NCI-H345 treated with DMSO at 0.1 percent for 48 hours (cell line): ENCODE measurements at regions not wholly inside any gene's neighbourhood (a gene's known extent, or its start where the extent isn't known, plus 50 kb on each side); places are given as distances from the start of the nearest gene placed in this dataset.

ENCODE experiments used
- DNase-seq: peaks from one replicate; lab custom pipeline; 2025; ENCODE audit not compliant: unreplicated experiment; lab: John Stamatoyannopoulos, UW

DNA sequence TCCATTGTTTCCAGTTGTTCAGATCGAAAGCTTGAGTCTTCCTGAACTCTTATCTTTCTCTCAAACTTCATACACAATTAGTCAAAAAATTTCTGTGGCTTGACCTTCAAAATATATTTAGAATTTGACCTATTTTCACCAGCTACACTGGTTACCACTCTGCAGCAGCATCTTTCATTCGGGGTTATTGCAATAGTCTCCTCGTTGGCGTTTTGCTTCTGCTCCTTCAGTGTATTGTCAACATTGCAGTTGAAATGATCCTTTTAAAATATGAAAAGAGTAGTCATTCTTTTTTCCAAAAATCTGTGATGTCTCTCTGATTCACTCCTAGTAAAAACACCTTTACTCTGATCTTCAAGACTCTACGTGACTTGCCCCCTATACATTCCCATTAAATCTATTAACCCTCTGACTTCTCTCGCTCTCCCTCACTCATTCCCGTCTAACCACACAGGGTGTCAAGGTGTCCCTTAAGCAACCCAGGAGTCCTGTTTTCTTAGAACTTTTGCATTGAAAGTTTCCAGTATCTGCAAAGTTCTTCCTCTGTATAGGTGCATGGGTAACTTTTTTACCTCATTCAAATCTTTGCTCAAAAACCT, 480.2 kb upstream of the B3GALT2 start:
- DNase-seq: no peak

DNA sequence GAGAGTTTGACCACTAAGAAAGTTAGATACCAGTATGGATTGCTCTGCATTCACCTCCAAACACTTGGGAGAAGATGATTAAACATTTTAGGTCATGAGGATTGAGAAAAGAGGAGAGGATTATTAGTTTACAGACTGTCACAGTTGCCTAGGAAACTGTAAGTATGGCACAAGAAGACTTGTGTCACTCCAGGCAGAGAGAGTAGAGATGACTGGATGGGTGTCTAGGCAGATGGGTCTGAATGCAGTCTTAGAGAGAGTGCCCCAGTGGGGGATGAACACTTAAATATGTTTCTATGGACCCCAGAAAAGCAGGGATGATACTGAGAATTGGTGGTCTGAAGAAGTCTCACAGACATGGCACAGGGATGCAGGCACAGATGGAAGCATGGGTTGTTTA, 477.6 kb upstream of the B3GALT2 start:
- no peak for DNase-seq

GRCh38 chr1:193662030-193662429, 475.6 kb upstream of the B3GALT2 start:
- no peak for DNase-seq

DNA sequence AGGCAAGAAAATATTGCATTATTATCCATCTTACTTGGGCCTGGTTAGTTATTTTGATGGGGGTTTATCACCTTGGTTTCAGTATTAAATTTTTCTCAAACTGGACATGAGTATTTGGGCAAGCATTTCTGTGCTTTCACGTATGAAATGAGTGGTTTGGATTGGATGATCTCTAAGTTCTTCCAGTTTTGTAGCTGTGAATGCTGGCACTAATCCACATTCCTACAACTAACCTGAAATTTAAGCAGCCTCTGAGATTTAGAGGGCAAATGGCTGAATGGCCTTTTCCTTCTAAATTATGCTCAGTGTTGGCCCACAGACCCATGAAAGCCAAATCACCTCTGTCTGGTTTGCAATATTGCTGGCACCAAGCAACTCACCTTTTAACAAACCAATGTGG, 475.0 kb upstream of the B3GALT2 start:
- DNase-seq: no peak

GRCh38 chr1:193660428-193660827, 474.0 kb upstream of the B3GALT2 start:
- no peak for DNase-seq

GRCh38 chr1:193658691-193659090, 472.3 kb upstream of the B3GALT2 start:
- DNase-seq: no peak

DNA sequence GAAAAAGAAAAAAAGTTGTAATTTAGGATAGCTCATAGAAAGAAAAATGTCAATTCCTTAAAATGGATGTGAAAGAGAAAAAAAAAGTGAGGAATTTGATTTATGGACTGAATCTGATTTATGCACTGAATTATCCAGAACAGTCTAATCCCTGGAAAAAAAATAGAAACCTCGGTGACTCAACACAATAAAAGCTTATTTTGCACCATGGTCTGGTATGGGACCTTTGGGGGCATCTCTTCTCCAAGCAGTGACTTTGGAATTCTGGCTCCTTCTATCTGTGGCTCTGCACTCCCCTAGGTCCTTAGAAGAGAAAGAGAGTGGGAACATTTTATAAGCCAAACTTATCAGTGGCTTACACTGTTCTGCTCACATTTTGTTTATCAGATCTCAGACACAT, 471.7 kb upstream of the B3GALT2 start:
- DNase-seq: no peak

- DNase-seq: no peak
Observed at GRCh38 chr1:193657552-193657951, 471.1 kb upstream of the B3GALT2 start.

DNA sequence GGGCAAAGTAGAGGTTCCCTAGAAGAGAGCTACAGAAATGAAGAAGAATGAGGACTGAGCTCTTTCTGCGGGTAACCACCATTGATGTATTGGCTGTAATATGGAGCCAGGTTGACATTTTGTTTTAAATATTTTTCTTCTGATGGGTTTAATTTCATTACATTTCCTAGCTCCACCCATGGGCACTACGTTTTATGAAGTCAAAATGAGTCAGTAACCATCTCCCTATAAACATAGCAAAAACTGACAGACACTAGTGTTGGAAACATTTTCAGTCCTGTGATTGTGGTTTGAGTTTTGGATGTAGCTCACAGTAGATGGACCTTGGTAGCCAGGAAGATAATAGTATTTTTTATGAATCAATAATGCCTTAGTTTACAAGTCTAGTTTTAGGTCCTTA, 470.4 kb upstream of the B3GALT2 start:
- no peak for DNase-seq

DNA sequence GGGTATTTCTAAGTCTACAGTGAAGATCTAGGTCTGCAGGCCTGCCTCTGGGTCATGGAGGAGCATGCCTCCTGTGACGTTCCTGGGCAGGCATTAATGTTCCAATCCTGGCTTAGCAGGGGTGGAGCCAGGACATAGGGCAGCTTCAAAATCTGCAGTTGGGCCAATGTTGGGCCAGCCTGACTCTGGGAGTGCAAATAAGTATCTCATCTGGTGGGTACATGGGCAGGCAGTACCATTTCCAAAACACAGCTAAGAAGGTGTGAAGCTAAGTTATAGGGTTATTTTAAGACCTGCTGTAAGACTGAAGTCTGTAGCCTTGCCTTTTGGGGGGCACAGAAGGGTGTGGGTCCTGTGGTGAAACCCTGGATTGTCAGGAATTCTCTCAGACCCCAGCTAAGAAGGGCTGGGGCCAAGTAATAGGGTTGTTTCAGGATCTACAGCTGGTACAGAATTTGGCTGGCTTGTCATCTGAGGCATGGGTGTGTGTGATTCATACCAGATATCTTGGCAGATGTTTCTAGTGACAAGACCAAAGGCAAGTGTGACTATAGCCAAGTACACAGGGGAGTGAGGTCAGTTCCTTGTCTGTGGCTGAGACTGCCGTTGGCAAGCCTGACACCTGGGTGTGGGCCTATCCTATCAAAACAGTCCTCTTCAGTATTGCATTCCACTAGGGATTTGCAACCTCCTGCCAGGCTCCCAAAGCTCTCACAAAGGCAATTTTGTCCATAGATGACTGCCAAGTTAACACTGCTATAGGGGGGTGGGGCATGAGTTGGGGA, 468.7 kb upstream of the B3GALT2 start:
- no peak for DNase-seq

- DNase-seq: no peak
Observed at GRCh38 chr1:193649587-193649986, 463.2 kb upstream of the B3GALT2 start.

DNA sequence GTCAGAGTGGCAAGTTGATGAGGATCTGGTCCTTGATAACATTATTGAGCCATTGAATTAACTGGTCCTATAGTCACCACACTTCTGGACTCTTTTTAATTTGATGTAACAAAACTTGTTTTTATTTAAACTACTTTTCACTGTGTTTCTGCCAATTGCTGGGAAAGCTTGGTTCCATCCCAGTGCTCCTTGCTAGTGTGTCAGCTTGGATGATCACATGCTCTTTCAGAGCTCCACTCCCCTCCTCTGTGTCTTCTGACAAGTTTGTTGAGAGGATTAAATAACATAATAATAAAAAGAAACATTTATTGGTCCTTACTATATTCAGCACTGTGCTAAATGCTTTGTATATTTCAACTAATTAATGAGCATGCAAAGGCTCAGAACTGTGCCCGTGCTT, 448.5 kb upstream of the B3GALT2 start:
- no peak for DNase-seq

- DNase-seq: no peak
Observed at GRCh38 chr1:193634470-193634869, 448.1 kb upstream of the B3GALT2 start.

- no peak for DNase-seq
Observed at GRCh38 chr1:193633991-193634390, 447.6 kb upstream of the B3GALT2 start.

- no peak for DNase-seq
Observed at GRCh38 chr1:193633093-193633492, 446.7 kb upstream of the B3GALT2 start.

DNA sequence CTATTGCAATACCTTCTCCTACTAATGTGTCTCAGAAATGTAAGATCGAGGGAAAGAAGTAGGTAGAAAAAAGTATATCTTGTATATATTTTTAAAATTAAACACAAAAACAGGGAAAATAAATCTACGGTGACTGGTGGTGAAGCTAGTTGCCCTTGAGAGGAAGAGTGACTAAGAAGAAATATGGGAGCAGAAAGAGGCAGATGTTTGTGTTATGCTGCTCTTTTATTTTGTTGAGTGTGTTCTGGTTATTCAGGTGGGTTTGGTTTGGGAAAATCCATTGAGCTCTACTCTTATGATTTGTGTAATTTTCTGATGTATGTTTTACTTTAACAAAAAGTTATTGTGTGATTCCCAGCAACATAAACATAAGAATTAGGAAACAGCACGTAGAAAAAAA, 444.9 kb upstream of the B3GALT2 start:
- no peak for DNase-seq

- no peak for DNase-seq
Observed at GRCh38 chr1:193629875-193630274, 443.5 kb upstream of the B3GALT2 start.

DNA sequence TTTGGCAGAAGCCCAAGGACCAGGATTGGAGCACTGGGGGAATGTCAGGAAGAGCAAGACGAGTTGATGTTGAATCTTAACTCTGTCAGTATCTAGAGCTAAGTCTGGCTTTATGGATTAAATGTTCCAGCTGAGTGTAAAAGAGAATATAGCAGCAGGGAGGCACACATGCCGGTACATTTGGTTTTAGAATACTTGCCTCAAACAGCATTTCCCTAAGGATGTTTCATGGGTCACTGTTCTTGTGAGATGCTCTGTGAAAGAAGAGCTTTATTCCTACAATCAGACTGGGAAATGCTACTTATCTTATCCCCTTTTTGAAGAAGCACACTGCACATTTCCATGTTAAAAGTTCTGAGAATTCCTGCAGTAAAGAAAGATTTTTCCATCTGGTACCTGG, 440.3 kb upstream of the B3GALT2 start:
- no peak for DNase-seq

- no peak for DNase-seq
Observed at GRCh38 chr1:193625255-193625654, 438.8 kb upstream of the B3GALT2 start.

- no peak for DNase-seq
Observed at GRCh38 chr1:193619911-193620310, 433.5 kb upstream of the B3GALT2 start.

DNA sequence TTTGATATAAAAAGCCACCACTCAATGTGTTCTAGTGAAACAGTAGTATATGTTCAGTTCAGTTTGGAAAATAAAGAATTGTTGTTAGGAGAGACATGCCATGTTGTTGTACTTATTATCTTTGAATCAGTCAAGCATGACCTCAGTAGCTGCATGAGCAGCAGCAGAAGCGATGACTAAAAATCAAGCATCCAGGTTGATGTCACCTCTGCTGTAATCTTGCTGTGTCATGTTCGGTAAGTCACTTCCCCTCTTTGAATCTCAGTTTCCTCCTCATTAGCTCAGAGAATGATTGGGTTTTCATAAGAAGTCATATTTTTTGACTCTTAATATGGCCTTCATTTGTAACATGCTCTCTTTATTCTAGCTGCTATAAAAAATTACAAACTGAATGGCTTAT, 428.4 kb upstream of the B3GALT2 start:
- DNase-seq: no peak

GRCh38 chr1:193614275-193614674, 427.9 kb upstream of the B3GALT2 start:
- no peak for DNase-seq

DNA sequence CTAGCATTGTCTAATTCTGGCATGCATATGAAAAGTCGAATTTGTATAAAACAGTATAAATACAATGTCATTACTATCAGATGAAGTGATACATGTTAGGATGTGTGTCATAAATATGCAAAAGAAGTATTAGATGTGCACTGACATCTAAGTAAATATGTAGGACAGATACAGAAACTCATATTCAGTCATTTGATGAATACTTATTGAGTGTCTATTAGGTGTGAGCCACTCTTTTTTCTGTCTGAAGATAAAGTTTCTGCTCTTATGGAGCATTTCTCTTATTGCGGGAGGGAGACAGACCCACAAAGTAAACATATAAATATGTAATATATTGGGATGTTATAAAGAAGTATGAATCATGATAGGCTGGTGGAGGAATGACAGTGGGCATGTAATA, 426.6 kb upstream of the B3GALT2 start:
- no peak for DNase-seq
